ENCODE measurements at regions not wholly inside any gene's neighbourhood (a gene's known extent, or its start where the extent isn't known, plus 50 kb on each side); places are given as distances from the start of the nearest gene placed in this dataset.
"Not testable (repeated sequence)": the region's sequence is repeated elsewhere in the genome, so short reads cannot be mapped to it uniquely, and the experiment has no call there.

DNA sequence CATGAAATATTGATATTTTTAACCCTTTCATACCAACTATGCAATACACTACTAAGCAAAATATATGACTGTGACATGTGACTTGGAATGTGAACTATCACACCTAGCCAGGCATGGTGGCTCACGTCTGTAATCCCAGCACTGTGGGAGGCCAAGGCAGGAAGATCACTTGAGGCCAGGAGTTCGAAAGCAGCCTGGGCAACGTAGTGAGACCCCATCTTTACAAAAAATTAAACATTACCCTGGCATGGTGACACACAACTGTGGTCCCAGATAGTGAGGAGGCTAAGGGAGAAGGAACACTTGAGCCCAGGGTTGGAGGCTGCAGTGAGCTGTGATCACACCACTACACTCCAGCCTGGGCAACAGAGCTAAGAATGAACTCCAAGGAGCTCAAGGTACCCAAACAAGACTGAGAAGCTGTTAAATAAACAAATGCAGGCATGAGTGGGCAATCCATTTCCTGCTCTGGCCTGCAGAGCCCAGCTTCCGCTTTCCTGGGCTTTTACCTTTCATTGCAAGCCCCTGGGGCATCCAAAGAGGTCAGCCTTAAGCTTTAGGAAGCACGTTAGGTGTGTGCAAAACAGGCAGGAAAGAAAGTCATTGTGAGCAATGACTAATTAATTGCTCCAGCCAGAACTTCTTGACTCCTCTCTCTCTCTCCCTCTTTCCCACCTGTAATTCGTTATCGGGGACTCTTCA lies 162.1 kb upstream of the FOXK1 start:
- no peak overlapping the region for H3K4me3 Mint-ChIP-seq
- no peaks in the 10 kb centered on the region for H3K9me3 Mint-ChIP-seq
- H3K27me3 Mint-ChIP-seq (ENCODE audit: low read depth): no peaks in the 10 kb centered on the region
- H3K4me1 Mint-ChIP-seq (ENCODE audit: low read depth): no peaks in the 10 kb centered on the region
- no peaks in the 10 kb centered on the region for H3K36me3 Mint-ChIP-seq (ENCODE audit: low read depth)
- no peak overlapping the region for H3K27ac Mint-ChIP-seq
- no peak for DNase-seq (ENCODE audit: low spot score)

DNA sequence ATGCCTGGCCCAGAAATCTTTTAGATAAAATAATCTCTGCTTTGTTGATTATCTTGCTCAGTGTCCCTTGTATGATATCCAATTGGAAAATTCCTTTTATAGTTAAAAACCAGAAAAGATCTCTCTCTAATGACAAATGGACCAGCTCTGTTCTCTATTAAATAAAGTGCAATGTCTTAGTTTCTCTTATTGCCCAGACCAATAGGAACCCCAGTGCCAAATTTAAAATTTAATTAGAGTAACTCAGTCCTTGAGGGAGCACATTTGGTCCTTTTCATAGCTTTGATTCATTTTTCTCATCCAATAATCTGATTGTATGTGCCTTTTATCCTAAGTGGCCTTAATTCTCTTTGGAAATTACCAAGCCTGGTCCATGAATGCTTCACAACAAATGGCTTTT lies 158.9 kb upstream of the FOXK1 start:
- no peaks in the 10 kb centered on the region for H3K27me3 Mint-ChIP-seq (ENCODE audit: low read depth)
- no peaks in the 10 kb centered on the region for H3K36me3 Mint-ChIP-seq (ENCODE audit: low read depth)
- no peaks in the 10 kb centered on the region for H3K9me3 Mint-ChIP-seq
- no peak for DNase-seq (ENCODE audit: low spot score)
- no peak overlapping the region for H3K4me3 Mint-ChIP-seq
- no peak overlapping the region for H3K27ac Mint-ChIP-seq
- H3K4me1 Mint-ChIP-seq (ENCODE audit: low read depth): no peaks in the 10 kb centered on the region

DNA sequence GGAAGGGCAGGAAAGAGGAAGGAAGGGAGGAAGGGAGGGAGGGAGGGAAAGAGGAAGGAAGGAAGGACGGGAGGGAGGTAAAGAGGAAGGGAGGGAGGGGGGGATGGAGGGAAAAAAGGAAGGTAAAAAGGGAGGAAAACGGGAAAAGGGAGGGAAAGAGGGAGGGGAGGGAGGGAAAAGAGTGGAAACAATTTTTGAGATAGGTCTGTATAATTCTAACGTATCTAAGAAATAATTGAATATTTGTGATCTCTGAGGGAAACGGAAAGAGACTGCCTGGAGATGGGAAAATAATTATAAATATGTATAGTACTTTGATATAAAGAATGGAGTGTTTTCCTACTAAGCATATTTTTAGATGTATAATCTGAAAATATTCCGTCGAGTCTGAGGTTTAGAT lies 158.2 kb upstream of the FOXK1 start:
- Mint-ChIP-seq H3K9me3 (no peaks in the 10 kb centered on the region), H3K27ac (no peak overlapping the region), H3K4me1 (ENCODE audit: low read depth) (no peaks in the 10 kb centered on the region), H3K27me3 (ENCODE audit: low read depth) (no peaks in the 10 kb centered on the region), H3K4me3 (no peak overlapping the region), H3K36me3 (ENCODE audit: low read depth) (no peaks in the 10 kb centered on the region)
- DNase-seq (ENCODE audit: low spot score): no peak

DNA sequence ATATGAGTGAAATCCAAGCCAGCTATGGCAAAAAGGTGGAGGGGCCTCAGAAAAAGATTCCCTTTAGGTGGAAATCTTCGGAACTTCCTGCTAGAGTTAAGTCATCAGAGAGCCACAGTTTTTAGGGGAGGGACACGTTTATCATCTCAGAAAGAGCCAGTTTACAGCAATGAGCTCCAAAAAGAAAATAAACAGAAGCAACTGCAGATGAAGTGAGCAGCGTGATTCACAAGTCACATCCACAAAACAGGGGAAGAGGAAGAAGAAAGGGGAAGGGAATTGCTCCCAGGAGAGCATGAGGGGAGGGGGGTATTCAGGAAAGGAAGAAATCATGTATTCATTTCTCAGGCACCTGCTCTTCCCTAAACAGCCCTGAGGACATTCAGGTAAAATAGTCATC lies 156.2 kb upstream of the FOXK1 start:
- no peaks in the 10 kb centered on the region for H3K4me1 Mint-ChIP-seq (ENCODE audit: low read depth)
- H3K27me3 Mint-ChIP-seq (ENCODE audit: low read depth): no peaks in the 10 kb centered on the region
- no peak for DNase-seq (ENCODE audit: low spot score)
- H3K9me3 Mint-ChIP-seq: no peaks in the 10 kb centered on the region
- no peak overlapping the region for H3K4me3 Mint-ChIP-seq
- no peak overlapping the region for H3K27ac Mint-ChIP-seq
- H3K36me3 Mint-ChIP-seq (ENCODE audit: low read depth): no peaks in the 10 kb centered on the region

DNA sequence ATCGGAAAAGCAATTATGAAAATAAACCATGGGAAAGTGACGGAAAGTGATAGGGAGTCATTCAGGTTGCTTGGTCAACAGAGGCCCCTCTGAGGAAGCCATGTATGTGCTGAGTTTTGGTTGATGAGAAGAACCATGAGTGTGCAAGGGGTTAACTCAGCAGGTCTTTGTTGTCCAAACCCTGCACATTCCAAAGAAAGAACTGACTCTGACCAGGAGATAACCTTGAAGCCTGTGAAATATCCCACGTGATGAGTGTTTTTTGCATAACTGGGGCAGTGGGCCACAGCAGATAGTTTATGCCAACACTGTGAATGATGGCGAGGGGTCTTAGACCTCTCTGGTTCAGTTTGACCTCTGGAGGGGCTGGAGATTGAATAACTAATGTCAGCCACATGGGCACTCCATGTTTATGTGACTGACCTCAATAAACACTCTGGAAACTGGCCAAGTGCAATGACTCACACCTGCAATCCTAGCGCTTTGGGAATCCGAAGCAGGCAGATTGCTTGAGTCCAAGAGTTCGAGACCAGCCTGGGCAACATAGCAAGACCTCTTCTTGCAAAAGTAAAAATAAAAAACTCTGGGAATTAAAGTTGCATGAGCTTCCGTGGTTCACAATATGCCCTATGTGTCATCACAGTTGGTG lies 154.0 kb upstream of the FOXK1 start:
- no peaks in the 10 kb centered on the region for H3K36me3 Mint-ChIP-seq (ENCODE audit: low read depth)
- no peaks in the 10 kb centered on the region for H3K9me3 Mint-ChIP-seq
- H3K27ac Mint-ChIP-seq: no peak overlapping the region
- no peak overlapping the region for H3K4me3 Mint-ChIP-seq
- H3K4me1 Mint-ChIP-seq (ENCODE audit: low read depth): no peaks in the 10 kb centered on the region
- H3K27me3 Mint-ChIP-seq (ENCODE audit: low read depth): no peaks in the 10 kb centered on the region
- no peak for DNase-seq (ENCODE audit: low spot score)

DNA sequence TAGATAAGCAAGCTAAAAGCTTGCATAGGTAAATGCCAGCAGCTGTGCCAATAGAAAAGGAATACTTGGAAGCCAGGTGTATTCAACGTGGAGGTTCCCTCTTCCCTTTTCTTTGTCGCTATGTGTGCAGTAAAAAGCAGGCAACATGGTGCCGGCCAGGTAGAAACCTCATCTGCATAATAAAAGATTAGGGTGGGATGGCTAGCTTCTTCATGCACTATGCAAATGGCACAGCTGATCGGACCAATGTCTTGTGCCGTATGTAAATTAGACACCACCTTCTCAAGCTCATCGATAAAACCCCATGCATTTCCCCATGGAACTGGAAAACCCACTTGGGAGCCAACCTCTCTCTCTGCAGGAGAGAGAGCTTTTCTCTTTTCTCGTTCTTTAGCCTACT lies 150.9 kb upstream of the FOXK1 start:
- Mint-ChIP-seq H3K27ac (no peak overlapping the region), H3K27me3 (ENCODE audit: low read depth) (no peaks in the 10 kb centered on the region), H3K9me3 (no peaks in the 10 kb centered on the region), H3K36me3 (ENCODE audit: low read depth) (no peaks in the 10 kb centered on the region), H3K4me3 (no peak overlapping the region), H3K4me1 (ENCODE audit: low read depth) (no peaks in the 10 kb centered on the region)
- no peak for DNase-seq (ENCODE audit: low spot score)

DNA sequence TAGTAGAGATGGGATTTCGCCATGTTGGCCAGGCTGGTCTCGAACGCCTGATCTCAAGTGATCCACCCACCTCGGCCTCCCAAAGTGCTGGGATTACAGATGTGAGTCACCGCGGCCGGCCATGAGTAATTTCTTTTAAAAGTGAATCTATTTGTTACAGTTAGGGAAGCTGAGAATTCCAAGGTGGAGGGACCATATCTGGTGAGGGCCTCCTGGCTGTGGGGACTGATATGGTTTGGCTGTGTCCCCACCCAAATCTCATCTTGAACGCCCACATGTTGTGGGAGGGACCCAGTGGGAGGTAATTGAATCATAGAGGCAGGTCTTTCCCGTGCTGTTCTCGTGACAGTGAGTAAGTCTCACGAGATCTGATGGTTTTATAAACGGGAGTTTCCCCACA lies 148.8 kb upstream of the FOXK1 start:
- H3K9me3 Mint-ChIP-seq; H3K27ac Mint-ChIP-seq; H3K36me3 Mint-ChIP-seq (ENCODE audit: low read depth); H3K4me3 Mint-ChIP-seq; DNase-seq (ENCODE audit: low spot score); H3K27me3 Mint-ChIP-seq (ENCODE audit: low read depth); H3K4me1 Mint-ChIP-seq (ENCODE audit: low read depth): not testable (repeated sequence)

DNA sequence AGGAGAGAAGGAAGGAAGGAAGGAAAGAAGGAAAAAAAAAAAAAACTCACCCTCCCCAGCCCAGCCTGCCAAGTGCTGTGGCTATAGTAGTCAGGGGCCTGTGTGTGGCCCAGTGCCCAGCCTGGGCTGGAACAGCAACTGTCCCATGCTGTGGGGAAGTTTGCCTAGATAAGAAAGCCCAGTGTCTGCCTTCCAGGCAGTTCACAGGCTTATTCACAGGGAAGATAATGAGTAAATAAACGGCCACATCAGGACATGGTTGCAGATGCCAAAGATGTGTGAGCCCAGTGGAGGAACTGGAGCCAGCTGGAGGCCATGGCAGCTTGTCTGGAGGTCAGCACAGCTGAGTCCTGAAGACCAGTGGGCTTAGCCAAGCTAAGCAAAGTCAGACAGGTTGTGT lies 132.4 kb upstream of the FOXK1 start:
- no peak overlapping the region for H3K4me3 Mint-ChIP-seq
- H3K4me1 Mint-ChIP-seq (ENCODE audit: low read depth): no peaks in the 10 kb centered on the region
- peaks cover 23% of the 10 kb centered on the region for H3K9me3 Mint-ChIP-seq
- H3K27me3 Mint-ChIP-seq (ENCODE audit: low read depth): no peaks in the 10 kb centered on the region
- no peaks in the 10 kb centered on the region for H3K36me3 Mint-ChIP-seq (ENCODE audit: low read depth)
- no peak for DNase-seq (ENCODE audit: low spot score)
- no peak overlapping the region for H3K27ac Mint-ChIP-seq

DNA sequence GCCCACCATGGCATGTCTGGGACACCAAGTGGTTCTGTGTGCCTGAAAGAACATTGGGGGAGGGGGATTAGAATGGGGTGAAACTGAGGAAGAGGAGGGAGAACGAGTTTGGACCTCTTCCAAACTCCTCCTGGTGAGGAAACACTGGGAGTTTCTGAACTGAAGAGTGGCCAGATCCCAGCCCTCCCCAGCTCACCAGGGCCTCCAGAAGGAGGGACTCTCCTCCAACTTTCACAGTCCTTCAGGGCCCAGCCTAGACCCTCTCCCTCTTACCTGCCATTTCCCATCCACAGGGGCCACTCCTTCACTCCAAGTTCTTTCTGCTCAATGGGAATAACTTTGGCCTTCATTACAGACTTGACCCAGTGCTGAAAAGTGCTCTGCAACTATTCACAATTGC lies 132.0 kb upstream of the FOXK1 start:
- no peak for DNase-seq (ENCODE audit: low spot score)
- Mint-ChIP-seq H3K4me1 (ENCODE audit: low read depth) (no peaks in the 10 kb centered on the region), H3K4me3 (no peak overlapping the region), H3K27me3 (ENCODE audit: low read depth) (no peaks in the 10 kb centered on the region), H3K27ac (no peak overlapping the region), H3K9me3 (peaks cover 27% of the 10 kb centered on the region), H3K36me3 (ENCODE audit: low read depth) (no peaks in the 10 kb centered on the region)

DNA sequence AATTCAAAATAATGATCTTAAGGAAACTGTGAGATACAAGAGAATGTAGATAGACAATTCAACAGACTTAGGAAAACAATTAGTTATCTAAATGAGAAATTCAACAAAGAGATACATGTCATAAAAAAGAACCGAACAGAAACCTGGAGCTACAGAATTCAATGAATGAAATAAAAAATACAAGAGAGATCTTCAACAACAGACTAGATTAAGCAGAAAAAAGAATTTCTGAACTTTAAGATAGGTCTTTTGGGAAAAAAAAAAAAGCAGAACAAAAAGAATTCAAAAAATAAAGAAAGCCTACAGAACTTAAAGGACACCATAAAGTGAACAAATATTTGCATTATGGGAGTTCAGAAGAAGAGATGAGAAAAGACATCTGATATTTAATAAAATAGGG lies 129.1 kb upstream of the FOXK1 start:
- H3K9me3 Mint-ChIP-seq: peaks cover 34% of the 10 kb centered on the region
- H3K4me1 Mint-ChIP-seq (ENCODE audit: low read depth): no peaks in the 10 kb centered on the region
- no peak for DNase-seq (ENCODE audit: low spot score)
- no peak overlapping the region for H3K27ac Mint-ChIP-seq
- no peak overlapping the region for H3K4me3 Mint-ChIP-seq
- no peaks in the 10 kb centered on the region for H3K27me3 Mint-ChIP-seq (ENCODE audit: low read depth)
- H3K36me3 Mint-ChIP-seq (ENCODE audit: low read depth): no peaks in the 10 kb centered on the region

DNA sequence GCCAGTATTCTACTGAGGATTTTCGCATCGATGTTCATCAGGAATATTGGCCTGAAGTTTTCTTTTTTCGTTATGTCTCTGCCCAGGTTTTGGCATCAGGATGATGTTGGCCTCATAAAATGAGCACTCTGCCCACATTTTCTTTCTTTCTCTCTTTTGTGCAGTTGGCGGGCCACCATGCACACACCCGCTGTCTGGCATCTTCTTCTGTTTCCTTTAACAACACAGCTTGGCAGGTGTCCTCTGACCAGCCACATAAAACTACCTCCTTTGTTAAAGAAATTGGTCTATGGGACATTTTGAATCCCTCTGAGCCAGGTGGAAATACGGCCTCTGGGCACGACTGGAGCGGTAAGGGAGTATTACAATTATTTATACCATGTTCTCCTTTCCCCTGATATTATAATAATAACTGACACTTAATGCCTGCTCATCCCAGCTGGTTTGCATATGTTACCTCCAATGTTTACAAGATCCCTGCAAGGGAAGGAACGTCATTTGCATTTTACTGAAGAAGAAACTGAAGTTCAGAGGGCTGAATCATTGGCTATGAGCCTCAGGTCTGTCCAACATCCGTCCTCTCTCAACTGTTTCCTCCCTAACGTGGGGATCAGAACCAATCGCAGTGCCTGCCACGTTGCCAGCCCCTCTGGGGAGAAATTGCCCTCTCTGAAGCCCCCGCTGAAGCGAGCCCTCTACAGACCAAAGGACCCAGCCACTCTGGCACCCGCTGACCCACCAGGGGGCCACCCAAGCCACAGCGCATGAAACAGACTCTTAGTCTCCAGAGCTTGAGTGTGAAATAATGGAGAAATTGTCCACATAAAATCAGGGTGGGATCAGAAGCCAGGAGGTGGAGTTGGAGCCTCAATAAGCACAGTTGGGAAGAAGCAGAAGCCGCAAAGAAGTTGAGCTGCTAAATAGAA lies 125.0 kb upstream of the FOXK1 start:
- Mint-ChIP-seq H3K27ac (no peak overlapping the region), H3K36me3 (ENCODE audit: low read depth) (no peaks in the 10 kb centered on the region), H3K4me1 (ENCODE audit: low read depth) (no peaks in the 10 kb centered on the region), H3K9me3 (peaks cover 30% of the 10 kb centered on the region), H3K4me3 (no peak overlapping the region), H3K27me3 (ENCODE audit: low read depth) (no peaks in the 10 kb centered on the region)
- DNase-seq (ENCODE audit: low spot score): no peak

DNA sequence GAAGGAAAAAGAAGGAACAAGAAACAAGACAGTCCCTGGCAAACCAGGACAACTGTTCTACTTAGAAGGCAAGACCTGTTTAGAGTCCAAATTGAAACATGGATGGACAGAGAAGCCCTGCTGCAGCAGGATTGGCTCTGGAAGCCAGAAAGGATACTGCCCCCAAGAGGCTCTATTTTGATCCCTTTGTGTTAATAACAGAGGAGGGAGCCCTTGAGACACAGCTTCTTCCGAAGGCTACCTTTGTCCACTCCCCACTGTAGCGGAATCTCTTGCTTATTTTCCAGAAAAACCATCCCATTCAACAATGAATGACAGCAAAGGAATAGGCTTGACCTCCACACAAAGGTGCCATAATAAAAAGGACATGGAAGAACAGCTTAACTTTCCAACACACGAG lies 120.3 kb upstream of the FOXK1 start:
- Mint-ChIP-seq H3K27ac (no peak overlapping the region), H3K9me3 (no peaks in the 10 kb centered on the region), H3K36me3 (ENCODE audit: low read depth) (no peaks in the 10 kb centered on the region), H3K4me3 (no peak overlapping the region), H3K4me1 (ENCODE audit: low read depth) (no peaks in the 10 kb centered on the region), H3K27me3 (ENCODE audit: low read depth) (no peaks in the 10 kb centered on the region)
- DNase-seq (ENCODE audit: low spot score): no peak

DNA sequence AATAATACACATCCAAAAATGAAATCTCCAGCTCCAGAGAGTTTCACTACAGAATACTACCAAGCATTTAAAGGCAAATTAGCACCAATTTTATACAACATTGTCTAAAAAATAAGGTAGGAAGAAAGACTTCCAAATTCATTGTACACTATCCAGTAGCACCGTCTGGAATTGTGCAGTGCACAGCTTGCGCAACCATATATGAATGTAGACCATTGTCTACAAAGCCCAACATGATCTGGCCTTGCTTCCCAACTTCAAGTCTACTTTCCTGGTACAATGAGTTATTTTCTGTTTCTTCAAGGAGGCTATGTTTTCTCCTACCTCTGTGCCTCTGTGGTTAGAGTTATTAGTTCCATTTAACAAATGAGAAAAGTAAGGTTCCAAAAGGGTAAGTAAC lies 115.4 kb upstream of the FOXK1 start:
- no peak for DNase-seq (ENCODE audit: low spot score)
- Mint-ChIP-seq H3K27ac (no peak overlapping the region), H3K36me3 (ENCODE audit: low read depth) (no peaks in the 10 kb centered on the region), H3K4me3 (no peak overlapping the region), H3K27me3 (ENCODE audit: low read depth) (no peaks in the 10 kb centered on the region), H3K4me1 (ENCODE audit: low read depth) (no peaks in the 10 kb centered on the region), H3K9me3 (peaks cover 1% of the 10 kb centered on the region)

DNA sequence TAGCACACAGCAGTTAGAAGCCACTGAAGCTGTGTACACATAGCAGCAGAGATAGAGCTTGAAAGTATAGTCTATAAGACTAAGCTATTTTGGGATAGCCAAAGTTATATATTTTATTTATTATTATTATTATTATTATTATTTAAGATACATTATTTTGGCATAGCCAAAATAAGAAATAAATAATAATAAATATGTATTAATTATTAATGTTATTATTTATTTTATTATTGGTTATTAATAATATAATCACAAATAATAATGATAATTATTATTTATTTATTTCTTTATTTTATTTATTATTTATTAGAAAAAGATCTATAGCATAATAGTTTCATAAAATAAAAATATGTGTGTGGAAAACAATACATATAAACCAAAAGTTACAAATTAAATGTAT lies 107.2 kb upstream of the FOXK1 start:
- Mint-ChIP-seq H3K27me3 (ENCODE audit: low read depth) (no peaks in the 10 kb centered on the region), H3K9me3 (peaks cover 11% of the 10 kb centered on the region), H3K4me1 (ENCODE audit: low read depth) (no peaks in the 10 kb centered on the region), H3K36me3 (ENCODE audit: low read depth) (no peaks in the 10 kb centered on the region), H3K27ac (no peak overlapping the region), H3K4me3 (no peak overlapping the region)
- DNase-seq (ENCODE audit: low spot score): no peak
